ENCODE measurements at regions not wholly inside any gene's neighbourhood (a gene's known extent, or its start where the extent isn't known, plus 50 kb on each side); places are given as distances from the start of the nearest gene placed in this dataset.

GRCh38 chr6:133606852-133607251, 282.1 kb upstream of the TCF21 start:
- H4K20me1 ChIP-seq (ENCODE audit: low read depth) = no peaks in the 10 kb centered on the region
- no peaks in the 10 kb centered on the region for H3K79me2 ChIP-seq (ENCODE audit: low read depth)
- H3K27ac ChIP-seq = no peak overlapping the region
- no peak for TF ChIP-seq EZH2phosphoT487 (IDR thresholded peaks at IDR 0.05)
- TF ChIP-seq EZH2 (IDR thresholded peaks at IDR 0.05) = no peak
- no peak for TF ChIP-seq CTCF (IDR thresholded peaks at IDR 0.05)
- H3K4me1 Mint-ChIP-seq = no peaks in the 10 kb centered on the region
- H3F3A ChIP-seq (ENCODE audit: low read depth) = no peaks in the 10 kb centered on the region
- no peaks in the 10 kb centered on the region for H3K27me3 ChIP-seq
- H3K36me3 Mint-ChIP-seq = no peaks in the 10 kb centered on the region
- H3K4me1 ChIP-seq = no peaks in the 10 kb centered on the region
- H3K4me2 ChIP-seq = no peak overlapping the region
- no peak overlapping the region for H3K4me3 Mint-ChIP-seq
- H3K4me3 ChIP-seq = no peak overlapping the region
- H3K9ac ChIP-seq = no peak overlapping the region
- H3K9me3 Mint-ChIP-seq = no peaks in the 10 kb centered on the region
- no peak overlapping the region for H3K27ac Mint-ChIP-seq
- no peaks in the 10 kb centered on the region for H3K27me3 Mint-ChIP-seq (ENCODE audit: insufficient read depth, low read depth)
- DNase-seq (ENCODE audit: low spot score) = no peak
- no peaks in the 10 kb centered on the region for H3K36me3 ChIP-seq
- no peak overlapping the region for H2AFZ ChIP-seq (replicated peaks)
- no peaks in the 10 kb centered on the region for H3K9me3 ChIP-seq (ENCODE audit: low read depth)

GRCh38 chr6:133608620-133609019, 280.3 kb upstream of the TCF21 start:
- Histone ChIP-seq H3K4me3 (no peak overlapping the region), H3K4me1 (peaks cover 1% of the 10 kb centered on the region), H3K9me3 (ENCODE audit: low read depth) (no peaks in the 10 kb centered on the region), H3K27me3 (no peaks in the 10 kb centered on the region), H4K20me1 (ENCODE audit: low read depth) (no peaks in the 10 kb centered on the region), H3K36me3 (no peaks in the 10 kb centered on the region), H3F3A (ENCODE audit: low read depth) (no peaks in the 10 kb centered on the region), H3K4me2 (no peak overlapping the region), H3K79me2 (ENCODE audit: low read depth) (no peaks in the 10 kb centered on the region), H2AFZ (replicated peaks) (no peak overlapping the region), H3K9ac (no peak overlapping the region), H3K27ac (no peak overlapping the region)
- Mint-ChIP-seq H3K36me3 (no peaks in the 10 kb centered on the region), H3K9me3 (no peaks in the 10 kb centered on the region), H3K4me1 (peaks cover 3% of the 10 kb centered on the region), H3K27me3 (ENCODE audit: insufficient read depth, low read depth) (no peaks in the 10 kb centered on the region), H3K4me3 (no peak overlapping the region), H3K27ac (no peak overlapping the region)
- TF ChIP-seq CTCF (IDR thresholded peaks at IDR 0.05) (no peak), EZH2 (IDR thresholded peaks at IDR 0.05) (no peak), EZH2phosphoT487 (IDR thresholded peaks at IDR 0.05) (no peak)
- no peak for DNase-seq (ENCODE audit: low spot score)

GRCh38 chr6:133609415-133610226, 279.3 kb upstream of the TCF21 start:
- no peaks in the 10 kb centered on the region for H3K27me3 ChIP-seq
- no peak overlapping the region for H3K4me2 ChIP-seq
- H3K36me3 Mint-ChIP-seq = no peaks in the 10 kb centered on the region
- no peaks in the 10 kb centered on the region for H3F3A ChIP-seq (ENCODE audit: low read depth)
- H3K4me1 Mint-ChIP-seq = peaks cover 3% of the 10 kb centered on the region
- no peak overlapping the region for H3K4me3 Mint-ChIP-seq
- no peak for DNase-seq (ENCODE audit: low spot score)
- H3K4me3 ChIP-seq = no peak overlapping the region
- H3K9me3 ChIP-seq (ENCODE audit: low read depth) = no peaks in the 10 kb centered on the region
- no peak for TF ChIP-seq EZH2 (IDR thresholded peaks at IDR 0.05)
- no peak for TF ChIP-seq CTCF (IDR thresholded peaks at IDR 0.05)
- TF ChIP-seq EZH2phosphoT487 (IDR thresholded peaks at IDR 0.05) = no peak
- no peaks in the 10 kb centered on the region for H3K36me3 ChIP-seq
- H3K9me3 Mint-ChIP-seq = no peaks in the 10 kb centered on the region
- H3K27me3 Mint-ChIP-seq (ENCODE audit: insufficient read depth, low read depth) = no peaks in the 10 kb centered on the region
- H4K20me1 ChIP-seq (ENCODE audit: low read depth) = no peaks in the 10 kb centered on the region
- no peak overlapping the region for H2AFZ ChIP-seq (replicated peaks)
- H3K27ac Mint-ChIP-seq = no peak overlapping the region
- no peak overlapping the region for H3K9ac ChIP-seq
- peaks cover 4% of the 10 kb centered on the region for H3K4me1 ChIP-seq
- H3K79me2 ChIP-seq (ENCODE audit: low read depth) = no peaks in the 10 kb centered on the region
- no peak overlapping the region for H3K27ac ChIP-seq

All from neural progenitor cell (in vitro differentiated cells).